Ovary (tissue), 7 donors: ENCODE measurements at regions not wholly inside any gene's neighbourhood (a gene's known extent, or its start where the extent isn't known, plus 50 kb on each side); places are given as distances from the start of the nearest gene placed in this dataset.

Experiments
- DNase-seq, 5 donors: peaks; one replicate each; pipeline ENCODE4 v3.0.0-alpha.2; 2019 to 2020
- H3K27ac ChIP-seq, 2 donors: fragments of 200-600 bp; one replicate each; pipeline versions ENCODE4 v1.5.1 to v1.8.0; 2019 to 2022
- H3K27me3 ChIP-seq: fragments of 200-600 bp; one replicate; pipeline ENCODE4 v1.8.0; 2022
- H3K36me3 ChIP-seq: fragments of 200-600 bp; sonication (generic); one replicate; pipeline ENCODE4 v1.5.1; 2019
- H3K4me1 ChIP-seq: one replicate; pipeline ENCODE4 v1.8.1; 2013; ENCODE audit warnings: mild to moderate bottlenecking, moderate library complexity; ENCODE audit not compliant: insufficient read depth
- H3K4me3 ChIP-seq: fragments of 200-600 bp; sonication (generic); one replicate; pipeline ENCODE4 v1.5.1; 2017
- H3K9me3 ChIP-seq, 2 donors: fragments of 200-600 bp in 1 of 2; sonication (generic) in 1 of 2; one replicate each; pipeline versions ENCODE4 v1.5.1 to v1.8.1; 2013 to 2019; ENCODE audit warnings: mild to moderate bottlenecking in 1 of 2, moderate library complexity in 1 of 2
- CTCF ChIP-seq, 3 donors: fragments of 450-650 bp in 2 of 3; fragments of 200-600 bp in 1 of 3; IDR thresholded peaks; one replicate each; pipeline versions ENCODE4 v1.5.1 to v1.8.0; 2016 to 2022; ENCODE audit warnings: antibody characterized with exemption in 3 of 3, mild to moderate bottlenecking in 1 of 3
- EP300 ChIP-seq: sonication (generic); formaldehyde crosslinking; IDR thresholded peaks from one replicate; pipeline ENCODE4 v1.6.1; 2017; ENCODE audit warnings: antibody characterized with exemption
- POLR2A ChIP-seq: fragments of 450-650 bp; IDR thresholded peaks from one replicate; pipeline ENCODE4 v1.6.1; 2017; ENCODE audit warnings: antibody characterized with exemption, mild to moderate bottlenecking, moderate library complexity
- WGBS, 3 donors: extraction: QIAGEN DNeasy Blood & Tissue Kit in 1 of 3; methylation state at CpG; one replicate each; pipeline versions ENCODE4 v1.1.5 to v1.1.7; 2013 to 2017; 5-methylcytosine and 5-hydroxymethylcytosine counted together
- intact Hi-C, 4 donors: fragments of 100-400 bp; cut with DNase I; formaldehyde crosslinking; loops; one replicate each; pipeline versions ENCODE4 v1.11.0 to v1.15.1; 2022 to 2023
- donor health status: DM: no; HTN: no; CAD: no; lungs with moderate emphysema.
- donor health status: DM: no; HTN: no; CAD: no.
- donor health status: Bipolar disorder and iron deficiency.
- donor health status: DM: no; HTN: no; CAD: no.
- donor health status: DM: yes; HTN: yes; CAD: no.

GRCh38 chr9:69965416-69966145 is 78.1 kb upstream of the MAMDC2 start:
- Histone ChIP-seq H3K27me3 (no peaks in the 10 kb centered on the region), H3K27ac (no peak overlapping the region), H3K4me1 (no peaks in the 10 kb centered on the region), H3K36me3 (no peaks in the 10 kb centered on the region), H3K4me3 (no peak overlapping the region), H3K9me3 (no peaks in the 10 kb centered on the region)
- intact Hi-C loops, result loop anchor here in 2 of 4 donors (2.0 to 5.0 kb wide), 2 partner anchors 141 to 267 kb away; no protein-coding TSS in a partner anchor
- TF ChIP-seq POLR2A (no peak), EP300 (no peak), CTCF (IDR thresholded peaks at IDR 0.05) (no peak)
- no peak for DNase-seq
- 84 to 91% (median 85%) methylated on average over 6 of the region's 6 CpGs for WGBS, 3 donors

GRCh38 chr9:69967344-69967743 is 76.3 kb upstream of the MAMDC2 start:
- Histone ChIP-seq H3K27me3 (no peaks in the 10 kb centered on the region), H3K9me3 (no peaks in the 10 kb centered on the region), H3K27ac (no peak overlapping the region), H3K36me3 (no peaks in the 10 kb centered on the region), H3K4me3 (no peak overlapping the region), H3K4me1 (no peaks in the 10 kb centered on the region)
- no peak for TF ChIP-seq CTCF (IDR thresholded peaks at IDR 0.05)
- no peak for TF ChIP-seq POLR2A
- no peak for TF ChIP-seq EP300
- intact Hi-C loops, result loop anchor here in 2 of 4 donors (2.0 to 5.0 kb wide), 2 partner anchors 139 to 265 kb away; no protein-coding TSS in a partner anchor
- WGBS, 3 donors, result 40 to 60% (median 54%) methylated on average over 1 of the region's 1 CpG
- no peak for DNase-seq

- no peaks in the 10 kb centered on the region for H3K9me3 ChIP-seq
- 94 to 97% (median 96%) methylated on average over 1 of the region's 1 CpG for WGBS, 3 donors
- intact Hi-C loops, result loop anchor here in 2 of 4 donors (5.0 to 10.0 kb wide), 3 partner anchors 142 to 635 kb away; partner anchors contain the start of gene KLF9 (in 1 of the 2)
- DNase-seq, result no peak
- H3K4me1 ChIP-seq, result no peaks in the 10 kb centered on the region
- no peak overlapping the region for H3K27ac ChIP-seq
- H3K36me3 ChIP-seq, result no peaks in the 10 kb centered on the region
- no peaks in the 10 kb centered on the region for H3K27me3 ChIP-seq
- TF ChIP-seq EP300 (no peak), CTCF (IDR thresholded peaks at IDR 0.05) (no peak), POLR2A (no peak)
- H3K4me3 ChIP-seq, result no peak overlapping the region
Measured at GRCh38 chr9:69970001-69970533, 73.6 kb upstream of the MAMDC2 start.

- 43 to 45% (median 43%) methylated on average over 16 of the region's 16 CpGs for WGBS, 3 donors
- Histone ChIP-seq H3K4me3 (no peak overlapping the region), H3K4me1 (no peaks in the 10 kb centered on the region), H3K27ac (no peak overlapping the region), H3K36me3 (no peaks in the 10 kb centered on the region), H3K27me3 (no peaks in the 10 kb centered on the region), H3K9me3 (no peaks in the 10 kb centered on the region)
- TF ChIP-seq POLR2A, result no peak
- TF ChIP-seq EP300, result no peak
- TF ChIP-seq CTCF (IDR thresholded peaks at IDR 0.05), result peak; percentile 64 to 89 (median 83)
- intact Hi-C loops, result loop anchor here in 3 of 4 donors (2.0 to 10.0 kb wide), 4 partner anchors 140 to 633 kb away; partner anchors contain the start of gene KLF9 (in 1 of the 3)
- peak; percentile 81 to 89 (median 84) for DNase-seq
Measured at GRCh38 chr9:69971643-69972449, 71.8 kb upstream of the MAMDC2 start.
